Smooth muscle cell (in vitro differentiated cells): ENCODE measurements at regions not wholly inside any gene's neighbourhood (a gene's known extent, or its start where the extent isn't known, plus 50 kb on each side); places are given as distances from the start of the nearest gene placed in this dataset.

Source experiments
- DNase-seq: peaks from one replicate; lab custom pipeline; 2025; ENCODE audit not compliant: unreplicated experiment; lab: John Stamatoyannopoulos, UW
- H2AFZ ChIP-seq: fragments of 200-600 bp; sonication (generic); 2 replicates; pipeline ENCODE4 v1.6.0; 2016; ENCODE audit warnings: antibody characterized with exemption, low read depth, mild to moderate bottlenecking
- H3F3A ChIP-seq: fragments of 200-600 bp; sonication (generic); 2 replicates; pipeline ENCODE4 v1.6.0; 2017; ENCODE audit warnings: antibody characterized with exemption, low read depth
- H3K27ac ChIP-seq: fragments of 200-600 bp; sonication (generic); 2 replicates; pipeline ENCODE4 v1.5.1; 2016; ENCODE audit warnings: low read depth, mild to moderate bottlenecking
- H3K27me3 ChIP-seq: fragments of 200-600 bp; sonication (generic); 2 replicates; pipeline ENCODE4 v1.6.1; 2016; ENCODE audit warnings: low read depth, mild to moderate bottlenecking
- H3K36me3 ChIP-seq: fragments of 200-600 bp; sonication (generic); 2 replicates; pipeline ENCODE4 v1.5.1; 2016; ENCODE audit warnings: low read depth
- H3K4me1 ChIP-seq: fragments of 200-600 bp; sonication (generic); 2 replicates; pipeline ENCODE4 v1.5.1; 2016; ENCODE audit warnings: low read depth
- H3K4me2 ChIP-seq: fragments of 200-600 bp; sonication (generic); 2 replicates; pipeline ENCODE4 v1.6.0; 2016; ENCODE audit warnings: mild to moderate bottlenecking
- H3K4me3 ChIP-seq: fragments of 200-600 bp; sonication (generic); 2 replicates; pipeline ENCODE4 v1.5.1; 2016; ENCODE audit warnings: mild to moderate bottlenecking
- H3K79me2 ChIP-seq: fragments of 200-600 bp; sonication (generic); 2 replicates; pipeline ENCODE4 v1.6.0; 2016; ENCODE audit warnings: low read depth, mild to moderate bottlenecking
- H3K9ac ChIP-seq: fragments of 200-600 bp; sonication (generic); 2 replicates; pipeline ENCODE4 v1.6.0; 2016; ENCODE audit warnings: low read depth
- H3K9me3 ChIP-seq: fragments of 200-600 bp; sonication (generic); replicated peaks from 2 replicates; pipeline ENCODE4 v1.5.1; 2016; ENCODE audit warnings: low read depth
- H4K20me1 ChIP-seq: fragments of 200-600 bp; sonication (generic); 2 replicates; pipeline ENCODE4 v1.6.0; 2016; ENCODE audit warnings: low read depth
- CTCF ChIP-seq: fragments of 200-600 bp; sonication (generic); IDR thresholded peaks from 2 replicates; pipeline ENCODE4 v1.5.1; 2017; ENCODE audit warnings: borderline replicate concordance, mild to moderate bottlenecking, antibody characterized with exemption; ENCODE audit not compliant: insufficient read depth, poor library complexity, severe bottlenecking
- WGBS: methylation state at CpG from one replicate; pipeline ENCODE4 v1.1.7; 2016; ENCODE audit warnings: low lambda C conversion rate; 5-methylcytosine and 5-hydroxymethylcytosine counted together

DNA sequence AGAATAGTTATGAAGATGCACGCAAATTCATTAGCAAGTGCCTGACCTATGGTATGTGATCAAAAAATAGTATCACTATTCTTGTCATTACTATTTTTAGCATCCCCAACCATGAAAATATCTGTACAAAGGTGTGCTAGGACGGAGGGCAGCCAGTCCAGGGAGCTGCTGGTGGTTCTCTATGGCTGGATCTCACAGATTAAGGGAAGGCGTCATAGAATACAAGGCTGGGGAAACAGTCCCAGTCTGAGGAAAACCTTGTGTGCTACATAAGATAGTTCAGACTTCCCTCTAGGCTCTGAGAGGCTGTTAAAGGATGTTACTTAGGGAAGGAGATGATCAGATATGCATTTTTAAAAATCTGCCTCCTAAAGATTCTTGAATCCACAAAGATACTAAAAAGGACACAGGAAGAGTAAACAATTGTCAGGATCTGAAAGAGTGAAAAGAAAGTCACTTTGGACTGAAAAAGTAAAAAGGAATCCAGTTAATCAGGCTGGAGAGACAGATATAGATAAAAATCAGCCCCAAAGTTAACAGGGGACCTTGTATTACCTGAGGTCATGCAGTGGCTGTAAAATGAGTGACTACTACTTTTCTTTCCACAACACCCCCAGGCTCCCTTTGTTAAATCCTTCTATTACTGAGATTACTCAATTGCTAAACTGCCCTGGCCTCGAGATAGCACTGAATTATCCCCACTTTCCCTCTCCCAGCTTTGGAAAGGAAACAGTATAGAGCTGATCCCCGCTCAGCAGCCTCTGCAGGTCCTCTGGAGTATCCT is 108.6 kb downstream of the MAB21L3 start:
- Histone ChIP-seq H3K27me3 (no peaks in the 10 kb centered on the region), H3K9me3 (no peaks in the 10 kb centered on the region), H3K9ac (no peak overlapping the region), H3K4me3 (no peak overlapping the region), H2AFZ (no peak overlapping the region), H3K27ac (no peak overlapping the region), H3K36me3 (no peaks in the 10 kb centered on the region), H4K20me1 (no peaks in the 10 kb centered on the region), H3K4me1 (no peaks in the 10 kb centered on the region), H3K4me2 (no peak overlapping the region), H3K79me2 (no peaks in the 10 kb centered on the region), H3F3A (no peaks in the 10 kb centered on the region)
- no peak for DNase-seq
- WGBS, result 60% methylated on average over 5 of the region's 5 CpGs
- TF ChIP-seq CTCF, result no peak

- DNase-seq, result no peak
- Histone ChIP-seq H3F3A (no peaks in the 10 kb centered on the region), H3K79me2 (no peaks in the 10 kb centered on the region), H3K4me1 (no peaks in the 10 kb centered on the region), H3K9ac (no peak overlapping the region), H3K4me3 (no peak overlapping the region), H3K27ac (no peak overlapping the region), H3K27me3 (no peaks in the 10 kb centered on the region), H4K20me1 (no peaks in the 10 kb centered on the region), H3K9me3 (no peaks in the 10 kb centered on the region), H3K36me3 (no peaks in the 10 kb centered on the region), H2AFZ (no peak overlapping the region), H3K4me2 (no peak overlapping the region)
- WGBS, result 82% methylated on average over 2 of the region's 2 CpGs
- no peak for TF ChIP-seq CTCF
Measured at GRCh38 chr1:116224111-116224510, 112.9 kb downstream of the MAB21L3 start.

DNA sequence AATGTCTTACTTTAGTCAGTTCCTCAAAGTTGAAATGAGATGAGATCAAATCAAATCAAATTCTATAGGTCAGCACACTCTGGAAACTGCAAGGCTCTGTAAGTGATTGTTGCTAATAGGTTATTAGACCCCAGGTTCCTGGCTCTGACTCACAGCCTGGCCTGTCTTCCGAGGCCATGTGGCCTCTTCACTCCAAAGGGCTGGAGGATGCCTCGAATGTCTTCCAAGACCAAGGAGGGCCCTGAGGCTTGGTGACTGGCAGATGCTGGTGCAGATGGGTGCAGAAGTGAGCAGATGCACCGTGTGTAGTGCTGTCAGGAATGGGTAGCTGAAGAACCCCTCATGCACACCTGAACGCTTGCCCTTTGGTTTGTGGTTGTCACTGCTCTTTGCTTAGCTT is 113.4 kb downstream of the MAB21L3 start:
- Histone ChIP-seq H3K27ac (no peak overlapping the region), H3K9ac (no peak overlapping the region), H2AFZ (no peak overlapping the region), H3K79me2 (no peaks in the 10 kb centered on the region), H4K20me1 (no peaks in the 10 kb centered on the region), H3K4me1 (no peaks in the 10 kb centered on the region), H3K9me3 (no peaks in the 10 kb centered on the region), H3F3A (no peaks in the 10 kb centered on the region), H3K4me2 (no peak overlapping the region), H3K36me3 (no peaks in the 10 kb centered on the region), H3K27me3 (no peaks in the 10 kb centered on the region), H3K4me3 (no peak overlapping the region)
- WGBS, result 69% methylated on average over 4 of the region's 4 CpGs
- no peak for TF ChIP-seq CTCF
- DNase-seq, result no peak

GRCh38 chr1:116226017-116226416 is 114.8 kb downstream of the MAB21L3 start:
- H4K20me1 ChIP-seq, result no peaks in the 10 kb centered on the region
- H3K79me2 ChIP-seq, result no peaks in the 10 kb centered on the region
- H3K27ac ChIP-seq, result no peak overlapping the region
- H3K36me3 ChIP-seq, result no peaks in the 10 kb centered on the region
- H2AFZ ChIP-seq, result no peak overlapping the region
- H3K9ac ChIP-seq, result no peak overlapping the region
- H3K27me3 ChIP-seq, result no peaks in the 10 kb centered on the region
- no peaks in the 10 kb centered on the region for H3K9me3 ChIP-seq
- no peak for TF ChIP-seq CTCF
- DNase-seq, result no peak
- H3K4me3 ChIP-seq, result no peak overlapping the region
- no peak overlapping the region for H3K4me2 ChIP-seq
- WGBS, result 96% methylated on average over 1 of the region's 1 CpG
- H3K4me1 ChIP-seq, result no peaks in the 10 kb centered on the region
- H3F3A ChIP-seq, result no peaks in the 10 kb centered on the region
